Stimulated activated naive B cell treated with anti-CD40 and anti-IgM and Interleukin-4, amounts not matched to agents 10 μg/mL and 1 μg/mL and 100 μg/mL, for 72 hours (primary cell): ENCODE measurements at regions not wholly inside any gene's neighbourhood (a gene's known extent, or its start where the extent isn't known, plus 50 kb on each side); places are given as distances from the start of the nearest gene placed in this dataset.
"Not testable (repeated sequence)": the region's sequence is repeated elsewhere in the genome, so short reads cannot be mapped to it uniquely, and the experiment has no call there.

ENCODE experiments used
- ATAC-seq, 2 donors: fragments of 150-1000 bp; cut with Tn5 transposase; replicated peaks; 2 replicates each; pipeline ENCODE4 v1.10.0; 2021; ENCODE audit warnings: moderate library complexity in 1 of 2
- DNase-seq: peaks from one replicate; pipeline ENCODE4 v3.0.0; 2021
- H3K27ac Mint-ChIP-seq: one replicate; pipeline ENCODE4 v1.8.0; 2022; ENCODE audit warnings: mild to moderate bottlenecking, mixed read lengths
- H3K27me3 Mint-ChIP-seq, 2 donors: one replicate each; pipeline ENCODE4 v1.8.0; 2022; ENCODE audit warnings: mixed read lengths in 2 of 2
- H3K36me3 Mint-ChIP-seq, 2 donors: one replicate each; pipeline ENCODE4 v1.8.0; 2022; ENCODE audit warnings: mixed read lengths in 2 of 2, mild to moderate bottlenecking in 1 of 2
- H3K4me1 Mint-ChIP-seq, 2 donors: one replicate each; pipeline ENCODE4 v1.8.0; 2022; ENCODE audit warnings: mixed read lengths in 2 of 2, mild to moderate bottlenecking in 1 of 2
- H3K4me3 Mint-ChIP-seq, 2 donors: one replicate each; pipeline ENCODE4 v1.8.0; 2022; ENCODE audit warnings: mild to moderate bottlenecking in 2 of 2, mixed read lengths in 2 of 2, moderate library complexity in 1 of 2
- H3K9me3 Mint-ChIP-seq, 2 donors: one replicate each; pipeline ENCODE4 v1.8.0; 2022; ENCODE audit warnings: mixed read lengths in 2 of 2, mild to moderate bottlenecking in 1 of 2

DNA sequence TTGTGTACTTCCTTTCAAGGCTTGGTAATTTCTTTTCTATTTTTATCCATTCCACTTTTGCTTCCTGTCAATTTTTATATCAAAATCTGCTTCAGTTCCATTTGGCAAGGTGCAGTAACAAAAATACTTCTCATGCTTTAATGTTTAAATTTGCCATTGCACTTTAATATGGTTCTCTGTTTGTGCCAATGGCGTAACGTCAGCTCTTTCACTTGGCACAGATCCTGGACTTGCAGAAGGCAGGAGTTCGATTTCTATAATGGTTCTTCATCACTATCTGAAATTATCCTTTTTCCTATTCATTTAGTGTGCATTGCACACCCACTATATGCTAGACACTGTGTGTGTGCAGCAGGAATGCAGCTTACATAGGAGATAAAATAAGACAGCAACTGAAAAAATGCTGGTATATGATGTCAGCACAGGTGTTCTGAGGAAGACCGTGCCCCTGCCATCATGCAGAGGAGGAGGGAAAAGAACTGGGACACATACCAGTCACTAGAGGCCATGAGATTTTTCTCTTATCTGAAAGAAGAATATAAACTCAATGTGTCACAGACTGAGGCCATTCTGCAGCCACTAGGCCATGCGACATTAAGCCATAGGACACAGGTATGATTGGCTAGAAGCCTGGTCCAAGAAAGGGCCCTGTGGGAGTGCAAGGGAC, 298.2 kb downstream of the RPAP3 start:
- Mint-ChIP-seq H3K4me1 (peaks cover 20 to 46% of the 10 kb centered on the region in 2 donors), H3K27ac (no peak overlapping the region), H3K27me3 (no peaks in the 10 kb centered on the region), H3K36me3 (peaks cover 28 to 32% of the 10 kb centered on the region in 2 donors), H3K9me3 (peaks cover 11 to 14% of the 10 kb centered on the region in 2 donors), H3K4me3 (no peak overlapping the region)
- no peak for DNase-seq
- no peak for ATAC-seq

DNA sequence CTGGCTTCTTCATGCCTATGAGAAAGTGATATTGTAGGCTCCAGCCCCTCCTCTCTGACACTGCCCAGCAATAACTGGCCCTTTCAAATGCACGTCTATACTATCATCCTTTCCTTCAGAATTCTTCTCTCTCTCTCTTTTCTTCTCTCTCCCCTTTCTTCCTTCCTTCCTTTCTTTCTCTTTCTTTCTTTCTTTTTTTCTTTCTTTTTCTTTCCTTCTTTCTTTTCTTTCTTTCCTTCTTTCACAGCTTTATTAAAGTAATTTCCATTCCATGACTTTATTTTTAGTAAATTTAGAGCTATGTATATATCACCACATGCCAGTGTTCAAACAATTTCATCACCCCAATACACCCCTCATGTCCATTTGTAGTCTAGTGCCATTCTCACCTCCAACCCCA, 302.1 kb downstream of the RPAP3 start:
- Mint-ChIP-seq H3K27ac (peak overlapping the region; percentile 39), H3K4me3 (no peak overlapping the region), H3K36me3 (peaks cover 50 to 60% of the 10 kb centered on the region in 2 donors), H3K9me3 (peaks cover 14 to 32% of the 10 kb centered on the region in 2 donors), H3K27me3 (no peaks in the 10 kb centered on the region), H3K4me1 (peaks cover 35 to 77% of the 10 kb centered on the region in 2 donors)
- no peak for ATAC-seq
- DNase-seq, result no peak

DNA sequence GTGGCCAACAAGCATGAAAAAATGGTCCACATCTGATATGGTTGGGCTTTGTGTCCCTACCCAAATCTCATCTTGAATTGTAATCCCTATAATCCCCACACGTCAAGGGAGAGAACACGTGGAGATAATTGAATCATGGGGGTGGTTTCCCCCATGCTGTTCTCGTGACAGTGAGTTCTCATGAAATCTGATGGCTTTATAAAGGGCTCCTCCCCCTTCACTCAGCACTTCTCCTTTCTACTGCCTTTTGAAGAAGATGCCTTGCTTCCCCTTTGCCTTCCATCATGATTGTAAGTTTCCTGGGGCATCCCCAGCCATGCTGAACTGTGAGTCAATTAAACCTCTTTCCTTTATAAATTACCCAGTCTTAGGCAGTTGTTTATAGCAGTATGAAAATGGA, 304.6 kb downstream of the RPAP3 start:
- Mint-ChIP-seq H3K27ac (peak overlapping the region; percentile 91), H3K4me3 (peak overlapping the region in 1 of 2 donors; percentile 23), H3K9me3 (peaks cover 28 to 38% of the 10 kb centered on the region in 2 donors), H3K36me3 (peaks cover 68 to 81% of the 10 kb centered on the region in 2 donors), H3K4me1 (peaks cover 44 to 86% of the 10 kb centered on the region in 2 donors)
- H3K27me3 Mint-ChIP-seq, result not testable (repeated sequence)
- DNase-seq, result peak; percentile 75
- peak; percentile 77 to 78 for ATAC-seq

DNA sequence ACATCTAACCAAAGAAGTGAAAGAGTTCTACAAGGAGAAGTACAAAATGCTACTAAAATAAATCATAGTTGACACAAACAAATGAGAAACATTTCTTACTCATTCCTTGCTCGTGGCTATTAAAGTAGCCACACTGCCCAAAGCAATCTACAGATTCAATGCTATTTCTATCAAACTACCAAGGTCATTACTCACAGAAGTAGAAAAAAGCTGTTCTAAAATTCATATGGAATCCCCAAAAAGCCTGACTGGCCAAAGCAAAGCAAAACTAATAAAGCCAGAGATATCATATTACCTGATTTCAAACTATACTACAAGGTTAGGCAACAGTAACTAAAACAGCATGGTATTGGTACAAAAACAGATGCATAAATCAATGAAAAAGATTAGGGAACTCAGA, 305.6 kb downstream of the RPAP3 start:
- DNase-seq (no peak), ATAC-seq (no peak)
- H3K36me3 Mint-ChIP-seq, result peaks cover 68 to 78% of the 10 kb centered on the region in 2 donors
- H3K4me1 Mint-ChIP-seq, result peaks cover 45 to 88% of the 10 kb centered on the region in 2 donors
- no peaks in the 10 kb centered on the region for H3K27me3 Mint-ChIP-seq
- peaks cover 25 to 34% of the 10 kb centered on the region in 2 donors for H3K9me3 Mint-ChIP-seq
- H3K4me3 Mint-ChIP-seq, result no peak overlapping the region
- peak overlapping the region; percentile 91 for H3K27ac Mint-ChIP-seq

DNA sequence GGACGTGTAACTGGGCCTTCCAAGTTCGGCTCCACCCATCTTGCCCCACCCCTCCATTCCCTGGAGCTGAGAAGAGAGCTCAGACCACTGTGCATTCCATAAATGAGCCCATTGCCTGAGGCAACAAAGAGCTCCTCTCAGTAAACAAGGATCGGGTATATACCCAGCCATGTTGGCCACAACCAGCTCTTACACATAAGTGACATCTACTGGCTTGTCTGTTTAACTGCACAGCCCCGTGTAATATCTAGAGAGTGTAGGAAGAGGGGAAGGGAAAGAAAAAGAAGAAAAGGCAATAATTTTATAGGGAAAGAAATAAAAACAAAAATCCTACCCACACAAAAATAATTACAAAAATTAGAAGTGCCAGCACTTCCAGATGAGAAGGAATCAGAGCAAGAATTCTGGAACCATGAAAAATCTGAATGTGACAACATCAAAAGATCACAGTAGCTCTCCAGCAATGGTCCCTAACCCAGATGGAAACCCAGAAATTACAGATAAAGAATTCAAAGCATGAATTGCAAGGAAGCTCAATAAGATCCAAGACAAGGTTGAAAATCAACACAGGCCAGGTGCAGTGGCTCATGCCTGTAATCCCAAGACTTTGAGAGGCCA, 308.1 kb downstream of the RPAP3 start:
- Mint-ChIP-seq H3K27me3 (no peaks in the 10 kb centered on the region), H3K4me1 (peaks cover 51 to 95% of the 10 kb centered on the region in 2 donors), H3K9me3 (peaks cover 24 to 29% of the 10 kb centered on the region in 2 donors), H3K27ac (peak overlapping the region; percentile 91), H3K4me3 (peak overlapping the region in 1 of 2 donors; percentile 61), H3K36me3 (peaks cover 71 to 76% of the 10 kb centered on the region in 2 donors)
- peak; percentile 53 to 66 for ATAC-seq
- peak; percentile 46 for DNase-seq

DNA sequence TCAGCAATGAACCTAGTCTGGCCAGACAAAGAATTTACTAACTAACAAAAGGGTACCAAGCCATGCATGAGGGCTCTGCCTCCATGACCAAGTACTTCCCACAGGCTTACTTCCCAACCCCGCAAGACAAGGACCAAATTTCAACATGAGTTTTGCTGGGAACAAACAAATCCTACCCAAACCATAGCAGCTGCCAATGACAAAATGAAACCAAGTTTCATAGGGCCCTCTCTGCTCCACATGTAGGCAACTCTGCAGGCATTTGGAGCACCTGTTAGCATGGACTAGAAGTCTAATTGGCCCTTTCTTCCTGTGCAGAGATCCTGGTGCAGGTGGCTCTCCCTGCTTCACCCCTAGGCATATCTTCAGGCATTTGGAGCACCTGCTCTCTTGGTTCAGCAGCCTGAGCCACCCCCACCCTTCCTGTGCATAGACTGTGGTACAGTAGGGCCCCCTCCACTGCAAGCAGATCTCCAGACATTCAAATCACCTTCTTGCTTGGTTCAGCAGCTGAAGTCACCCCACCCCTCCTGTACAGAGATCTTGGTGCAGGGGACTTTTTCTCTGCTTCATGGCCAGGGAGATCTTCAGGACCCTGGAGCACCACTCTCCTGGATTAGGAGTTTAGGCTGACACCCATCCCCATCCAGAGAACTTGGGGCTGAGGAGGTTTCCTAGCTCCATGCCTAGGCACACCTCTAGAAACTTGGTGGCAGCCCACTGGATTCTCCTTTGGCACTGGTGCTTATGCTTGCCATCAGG, 308.7 kb downstream of the RPAP3 start:
- H3K27ac Mint-ChIP-seq, result peak overlapping the region; percentile 91
- H3K4me3 Mint-ChIP-seq, result peak overlapping the region in 1 of 2 donors; percentile 35
- ATAC-seq (peak; percentile 41 to 63), DNase-seq (no peak)
- H3K36me3 Mint-ChIP-seq, result peaks cover 69 to 72% of the 10 kb centered on the region in 2 donors
- no peaks in the 10 kb centered on the region for H3K27me3 Mint-ChIP-seq
- peaks cover 19 to 26% of the 10 kb centered on the region in 2 donors for H3K9me3 Mint-ChIP-seq
- peaks cover 49 to 95% of the 10 kb centered on the region in 2 donors for H3K4me1 Mint-ChIP-seq

DNA sequence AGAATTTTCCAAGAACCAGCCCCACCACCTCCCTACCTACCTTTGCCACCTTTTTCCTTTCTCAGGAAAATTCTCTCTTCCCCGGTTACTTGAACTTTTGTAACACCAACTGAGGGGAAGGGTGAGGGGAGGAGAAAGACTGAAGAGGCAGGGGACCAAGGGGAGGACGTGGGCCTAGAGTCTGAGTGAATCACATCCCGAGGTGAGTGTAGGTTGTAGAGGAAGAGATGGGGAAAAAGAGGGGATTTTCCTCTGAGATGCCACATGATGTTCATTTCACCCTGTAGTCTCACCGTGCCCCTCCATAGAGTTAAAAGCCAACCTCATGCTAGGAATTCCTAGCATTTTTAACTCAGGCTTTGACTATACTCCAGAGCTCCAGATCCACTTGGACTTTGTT, 311.8 kb downstream of the RPAP3 start:
- no peak for DNase-seq
- H3K9me3 Mint-ChIP-seq, result peaks cover 18 to 22% of the 10 kb centered on the region in 2 donors
- H3K4me1 Mint-ChIP-seq, result peaks cover 50 to 95% of the 10 kb centered on the region in 2 donors
- H3K27ac Mint-ChIP-seq, result peak overlapping the region; percentile 95
- ATAC-seq, result peak in 1 of 2 donors; percentile 10
- no peaks in the 10 kb centered on the region for H3K27me3 Mint-ChIP-seq
- H3K4me3 Mint-ChIP-seq, result peak overlapping the region; percentile 32 to 36
- peaks cover 64 to 66% of the 10 kb centered on the region in 2 donors for H3K36me3 Mint-ChIP-seq

DNA sequence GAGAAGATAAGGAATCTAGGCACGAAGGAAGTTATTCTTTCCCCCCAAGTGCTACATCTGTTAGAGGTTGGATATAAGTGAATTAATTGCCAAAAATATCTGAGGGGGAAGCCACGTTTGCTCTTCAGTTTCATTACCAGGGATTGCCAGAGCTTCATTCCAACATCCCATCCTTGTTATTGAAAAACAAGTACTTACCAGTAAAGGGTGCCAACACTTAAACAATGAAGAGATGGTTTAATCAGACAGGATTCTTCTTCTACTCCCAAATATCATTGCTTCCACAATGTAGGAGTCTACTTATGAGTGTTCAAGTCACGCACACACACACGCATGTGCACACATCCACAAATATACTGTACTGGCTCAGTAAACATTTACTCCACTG, 312.4 kb downstream of the RPAP3 start:
- no peak for DNase-seq
- Mint-ChIP-seq H3K9me3 (peaks cover 17 to 22% of the 10 kb centered on the region in 2 donors), H3K4me3 (no peak overlapping the region), H3K36me3 (peaks cover 62 to 66% of the 10 kb centered on the region in 2 donors), H3K27me3 (no peaks in the 10 kb centered on the region), H3K27ac (peak overlapping the region; percentile 95), H3K4me1 (peaks cover 48 to 96% of the 10 kb centered on the region in 2 donors)
- ATAC-seq, result no peak

DNA sequence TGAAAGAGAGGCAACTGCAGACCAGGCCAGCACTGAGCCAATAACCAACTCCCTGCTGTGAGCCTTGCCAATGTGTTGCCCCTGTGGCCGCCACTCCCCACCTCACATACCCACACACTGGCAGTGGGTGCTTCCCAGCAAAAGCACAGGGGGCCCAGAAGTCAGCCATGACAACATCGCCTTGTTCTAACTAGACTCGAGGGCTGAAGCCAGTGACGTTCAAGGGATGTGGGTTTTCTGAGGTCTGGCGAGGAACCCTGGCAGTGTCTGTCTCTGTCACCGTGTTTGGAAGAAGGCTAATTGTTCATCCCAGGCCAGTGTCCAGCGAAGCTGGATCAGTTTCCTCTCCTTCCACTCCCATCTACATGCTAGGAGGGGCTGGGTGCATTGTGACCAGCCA, 311.8 kb upstream of the AMIGO2 start:
- H3K4me1 Mint-ChIP-seq, result peaks cover 37 to 86% of the 10 kb centered on the region in 2 donors
- ATAC-seq (peak in 1 of 2 donors; percentile 20), DNase-seq (no peak)
- peaks cover 11 to 15% of the 10 kb centered on the region in 2 donors for H3K9me3 Mint-ChIP-seq
- peak overlapping the region; percentile 99 for H3K27ac Mint-ChIP-seq
- no peaks in the 10 kb centered on the region for H3K27me3 Mint-ChIP-seq
- H3K4me3 Mint-ChIP-seq, result peak overlapping the region in 1 of 2 donors; percentile 48
- H3K36me3 Mint-ChIP-seq, result peaks cover 47 to 57% of the 10 kb centered on the region in 2 donors

DNA sequence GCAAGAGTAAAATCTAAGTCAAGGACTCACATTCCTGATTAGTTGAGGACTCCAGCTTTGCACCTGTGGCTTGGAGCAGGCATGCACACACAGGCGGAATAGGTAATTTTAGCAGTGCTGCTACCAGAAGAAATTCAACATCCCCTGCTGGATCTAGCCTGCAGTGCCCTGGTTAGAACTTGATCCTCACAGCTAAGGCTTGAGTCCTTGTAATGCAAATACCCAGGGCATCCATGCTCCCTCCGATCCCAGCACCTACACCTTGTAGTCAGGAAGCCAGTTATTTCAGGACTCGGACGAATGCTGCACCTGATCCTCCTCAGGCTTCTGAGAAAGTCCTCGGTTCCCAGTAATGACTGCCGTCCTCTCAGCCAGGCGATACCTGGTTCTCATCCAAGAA, 309.0 kb upstream of the AMIGO2 start:
- no peak for ATAC-seq
- no peak for DNase-seq
- Mint-ChIP-seq H3K9me3 (peaks cover 3 to 9% of the 10 kb centered on the region in 2 donors), H3K4me1 (peaks cover 42 to 81% of the 10 kb centered on the region in 2 donors), H3K4me3 (no peak overlapping the region), H3K27me3 (no peaks in the 10 kb centered on the region), H3K36me3 (peaks cover 31 to 50% of the 10 kb centered on the region in 2 donors), H3K27ac (peak overlapping the region; percentile 99)

DNA sequence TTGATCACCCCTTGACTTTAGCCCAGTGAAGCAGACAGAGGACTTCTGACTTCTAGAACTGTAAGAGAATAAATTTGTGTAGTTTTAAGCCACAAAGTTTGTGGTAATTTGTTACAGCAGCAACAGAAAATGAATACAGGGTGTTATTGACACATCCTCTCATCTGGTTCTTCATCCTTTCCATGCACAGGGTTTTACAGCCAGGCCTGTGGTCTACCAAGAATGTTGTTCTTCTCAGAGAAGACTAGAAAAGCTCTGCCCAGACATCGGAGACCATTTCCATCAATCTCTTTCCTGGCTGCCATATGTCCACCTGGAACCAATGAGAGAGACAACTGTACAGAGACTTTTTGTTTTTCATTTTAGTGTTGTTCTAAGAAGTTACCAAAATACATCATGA, 308.2 kb upstream of the AMIGO2 start:
- ATAC-seq, result no peak
- Mint-ChIP-seq H3K36me3 (peaks cover 31 to 50% of the 10 kb centered on the region in 2 donors), H3K9me3 (peaks cover 3 to 10% of the 10 kb centered on the region in 2 donors), H3K4me1 (peaks cover 47 to 81% of the 10 kb centered on the region in 2 donors), H3K4me3 (no peak overlapping the region), H3K27ac (peak overlapping the region; percentile 20), H3K27me3 (no peaks in the 10 kb centered on the region)
- DNase-seq, result no peak

DNA sequence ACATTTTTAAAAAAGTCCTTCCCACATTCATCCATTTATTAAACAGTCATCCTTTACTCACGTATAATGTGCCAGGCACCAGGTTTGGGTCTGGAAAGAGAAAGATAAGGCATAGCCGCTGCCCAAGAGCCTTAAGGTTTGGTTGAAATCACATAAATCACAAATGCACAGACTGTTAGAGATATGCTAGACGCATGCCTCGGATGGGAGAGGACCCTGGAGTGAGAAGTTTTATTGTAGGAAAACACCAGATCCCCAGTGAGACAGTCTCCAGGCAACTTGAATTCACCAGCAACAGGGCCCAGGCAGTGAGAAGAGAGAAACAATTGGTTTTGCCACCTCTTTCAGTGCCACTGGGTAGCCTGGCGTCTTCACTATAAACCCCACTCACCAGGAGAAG, 305.9 kb upstream of the AMIGO2 start:
- peak overlapping the region; percentile 47 for H3K27ac Mint-ChIP-seq
- peaks cover 22 to 55% of the 10 kb centered on the region in 2 donors for H3K36me3 Mint-ChIP-seq
- peaks cover 42 to 69% of the 10 kb centered on the region in 2 donors for H3K4me1 Mint-ChIP-seq
- no peak overlapping the region for H3K4me3 Mint-ChIP-seq
- H3K9me3 Mint-ChIP-seq, result peaks cover 5 to 12% of the 10 kb centered on the region in 2 donors
- no peak for DNase-seq
- H3K27me3 Mint-ChIP-seq, result no peaks in the 10 kb centered on the region
- ATAC-seq, result no peak

DNA sequence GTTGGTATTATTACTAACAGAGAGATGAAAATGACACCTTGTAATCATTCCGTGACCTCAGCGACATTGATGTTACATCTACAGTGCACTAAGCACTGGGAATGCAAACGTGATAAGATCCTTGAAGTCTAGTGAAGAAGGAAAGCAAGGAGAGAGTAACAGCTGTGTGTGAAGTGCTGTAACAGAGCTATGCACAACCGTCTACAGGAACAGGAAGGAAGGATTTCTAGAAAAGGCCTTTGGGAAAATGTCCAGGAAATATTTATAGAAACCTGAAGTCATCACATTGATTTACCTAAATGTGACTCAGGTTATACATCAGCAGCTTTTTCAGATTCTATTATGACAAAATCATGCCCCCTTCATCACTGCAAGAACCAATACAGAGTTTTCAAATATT, 304.2 kb upstream of the AMIGO2 start:
- H3K27ac Mint-ChIP-seq, result peak overlapping the region; percentile 47
- no peaks in the 10 kb centered on the region for H3K27me3 Mint-ChIP-seq
- DNase-seq (no peak), ATAC-seq (peak in 1 of 2 donors; percentile 35)
- peaks cover 17 to 58% of the 10 kb centered on the region in 2 donors for H3K36me3 Mint-ChIP-seq
- H3K4me1 Mint-ChIP-seq, result peaks cover 44 to 65% of the 10 kb centered on the region in 2 donors
- H3K4me3 Mint-ChIP-seq, result no peak overlapping the region
- peaks cover 5 to 11% of the 10 kb centered on the region in 2 donors for H3K9me3 Mint-ChIP-seq

DNA sequence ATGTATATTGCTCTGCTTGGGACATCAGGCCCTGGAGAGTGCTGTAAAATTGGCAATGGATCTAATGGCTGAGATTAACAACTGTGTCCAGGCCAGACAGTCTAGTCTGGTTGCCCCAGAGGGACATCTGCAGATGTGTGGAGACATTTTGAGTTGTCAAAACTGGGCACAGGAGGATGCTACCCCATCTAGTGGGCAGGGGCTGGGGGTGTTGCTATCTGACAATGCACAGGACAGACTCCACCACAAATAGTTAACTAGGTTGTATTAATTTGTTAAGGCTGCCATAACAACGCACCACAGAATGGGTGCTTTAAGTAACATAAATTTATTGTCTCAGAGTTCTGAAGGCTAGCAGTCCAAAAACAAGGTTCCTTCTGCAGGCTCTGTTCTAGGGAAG, 302.5 kb upstream of the AMIGO2 start:
- peaks cover 44 to 65% of the 10 kb centered on the region in 2 donors for H3K4me1 Mint-ChIP-seq
- no peak overlapping the region for H3K4me3 Mint-ChIP-seq
- no peaks in the 10 kb centered on the region for H3K27me3 Mint-ChIP-seq
- ATAC-seq (peak in 1 of 2 donors; percentile 36), DNase-seq (no peak)
- H3K27ac Mint-ChIP-seq, result peak overlapping the region; percentile 51
- peaks cover 5 to 10% of the 10 kb centered on the region in 2 donors for H3K9me3 Mint-ChIP-seq
- H3K36me3 Mint-ChIP-seq, result peaks cover 13 to 46% of the 10 kb centered on the region in 2 donors
